22Rv1 (cell line): ENCODE measurements at regions not wholly inside any gene's neighbourhood (a gene's known extent, or its start where the extent isn't known, plus 50 kb on each side); places are given as distances from the start of the nearest gene placed in this dataset.

Source experiments
- H3K27ac ChIP-seq: fragments of 450-650 bp; 2 replicates; pipeline ENCODE4 v1.5.1; 2017
- CTCF ChIP-seq: fragments of 450-650 bp; IDR thresholded peaks from 2 replicates; pipeline ENCODE4 v1.5.1; 2017; ENCODE audit warnings: mild to moderate bottlenecking
- ZFX ChIP-seq: fragments of 450-650 bp; IDR thresholded peaks from 2 replicates; pipeline ENCODE4 v1.6.1; 2017; ENCODE audit warnings: antibody characterized with exemption, borderline replicate concordance

GRCh38 chr3:132220986-132221385 lies 96.2 kb upstream of the ACP3 start:
- TF ChIP-seq ZFX (no peak), CTCF (no peak)
- H3K27ac ChIP-seq: no peak overlapping the region

DNA sequence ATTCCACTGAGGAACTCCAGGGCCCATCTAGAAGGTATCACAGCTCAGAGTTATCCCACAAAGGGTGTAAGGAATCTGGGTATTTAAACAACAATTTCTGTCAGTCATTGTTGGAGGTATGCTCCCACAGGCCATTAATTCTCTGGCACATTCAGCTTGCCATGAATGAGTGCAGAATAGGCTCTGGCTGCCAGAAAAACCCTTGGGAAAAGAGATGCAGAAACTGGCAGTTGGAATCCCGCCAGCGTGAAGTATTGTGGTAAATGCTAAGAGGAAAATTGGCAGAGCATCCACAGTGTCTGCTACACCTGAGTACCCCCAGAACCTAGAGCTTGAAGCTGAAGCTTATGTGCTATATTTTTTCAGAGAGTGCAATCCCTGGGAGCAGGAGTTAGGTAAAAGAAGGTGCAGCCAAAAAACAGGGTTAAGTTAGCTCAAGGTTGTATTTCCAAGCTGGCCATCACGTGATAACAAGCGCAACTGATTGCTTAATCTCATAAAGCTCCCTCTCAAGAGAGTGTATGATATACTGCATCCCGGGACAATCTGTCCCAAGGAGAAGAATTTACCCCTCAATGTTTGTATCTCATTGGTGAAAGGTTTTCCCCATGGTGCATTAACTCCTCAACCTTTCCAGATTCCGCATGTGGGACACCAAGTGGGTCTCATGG lies 94.2 kb upstream of the ACP3 start:
- H3K27ac ChIP-seq: no peak overlapping the region
- TF ChIP-seq CTCF: no peak
- no peak for TF ChIP-seq ZFX

DNA sequence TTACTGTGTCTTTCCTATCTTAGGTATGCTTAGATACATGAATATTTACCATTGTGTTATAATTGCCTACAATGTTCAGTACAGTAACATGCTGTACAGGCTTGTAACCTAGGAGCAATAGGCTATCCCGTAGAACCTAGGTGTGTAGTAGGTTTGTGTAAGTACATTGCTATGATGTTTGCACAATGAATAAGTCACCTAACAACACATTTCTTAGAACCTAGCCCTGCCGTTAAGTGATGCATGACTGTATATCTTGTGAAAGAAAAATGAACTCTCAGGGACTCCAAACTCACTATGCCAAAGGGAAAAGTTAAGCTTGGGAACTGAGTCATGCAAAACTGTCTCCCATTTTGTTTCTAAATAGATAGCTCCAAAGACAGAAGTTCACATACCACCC lies 91.5 kb upstream of the ACP3 start:
- TF ChIP-seq ZFX: no peak
- H3K27ac ChIP-seq: no peak overlapping the region

DNA sequence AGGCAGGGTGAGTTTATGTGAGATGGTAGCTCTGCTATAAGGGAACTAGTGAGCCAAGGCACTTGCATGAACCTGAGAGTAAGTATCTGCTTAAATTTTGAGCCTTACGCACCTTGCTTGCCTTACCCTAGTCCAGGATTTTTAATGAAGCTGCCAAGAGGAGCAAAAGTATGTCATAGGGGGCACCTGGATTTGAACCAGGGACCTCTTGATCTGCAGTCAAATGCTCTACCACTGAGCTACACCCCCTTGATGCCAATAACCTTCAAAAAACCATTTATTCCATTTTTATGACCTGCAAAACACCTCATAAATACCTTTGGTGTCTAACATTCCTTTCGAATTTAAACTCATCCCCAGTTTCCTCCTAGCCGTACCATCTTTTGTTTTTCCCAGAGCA lies 88.3 kb upstream of the ACP3 start:
- H3K27ac ChIP-seq: no peak overlapping the region
- TF ChIP-seq ZFX (no peak), CTCF (no peak)

DNA sequence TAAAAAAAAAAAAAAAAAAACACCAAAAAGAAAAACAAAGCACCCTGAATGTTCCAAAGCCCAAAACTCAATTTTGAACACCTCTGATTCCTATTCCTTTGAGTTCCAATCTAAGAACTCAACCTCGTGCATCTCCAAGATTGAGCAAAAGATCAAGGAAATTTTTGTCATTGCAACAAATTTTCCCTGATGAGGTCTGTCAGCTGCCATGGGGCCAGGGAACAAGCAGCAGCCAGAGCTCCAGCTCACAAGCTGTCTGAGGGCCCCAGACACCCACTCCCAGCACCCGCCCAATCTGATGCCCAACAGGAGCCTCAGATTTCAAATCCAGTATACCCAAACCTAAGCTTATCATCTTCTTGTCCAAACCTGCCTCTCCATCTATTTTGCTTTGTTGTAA lies 87.6 kb upstream of the ACP3 start:
- no peak overlapping the region for H3K27ac ChIP-seq
- TF ChIP-seq ZFX (no peak), CTCF (no peak)

GRCh38 chr3:132230156-132231000 lies 86.8 kb upstream of the ACP3 start:
- no peak for TF ChIP-seq ZFX
- TF ChIP-seq CTCF: no peak
- H3K27ac ChIP-seq: no peak overlapping the region

DNA sequence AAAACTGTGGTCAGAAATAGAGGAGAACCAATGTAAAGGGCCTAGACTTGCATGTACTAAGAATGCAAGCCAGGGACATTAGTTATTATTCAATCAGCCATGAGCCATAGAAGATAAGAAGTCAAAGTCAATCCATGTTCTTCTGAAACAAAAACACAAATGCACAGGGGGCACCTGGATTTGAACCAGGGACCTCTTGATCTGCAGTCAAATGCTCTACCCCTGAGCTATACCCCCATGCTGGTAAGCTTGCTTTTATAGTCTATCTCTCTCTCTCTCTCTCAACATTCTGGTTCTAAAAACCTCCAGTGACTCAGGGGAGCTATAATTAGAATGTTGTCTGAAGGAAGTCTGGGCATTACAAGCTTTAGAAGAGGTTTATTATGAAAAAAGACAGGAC lies 85.6 kb upstream of the ACP3 start:
- TF ChIP-seq ZFX: no peak
- no peak overlapping the region for H3K27ac ChIP-seq

DNA sequence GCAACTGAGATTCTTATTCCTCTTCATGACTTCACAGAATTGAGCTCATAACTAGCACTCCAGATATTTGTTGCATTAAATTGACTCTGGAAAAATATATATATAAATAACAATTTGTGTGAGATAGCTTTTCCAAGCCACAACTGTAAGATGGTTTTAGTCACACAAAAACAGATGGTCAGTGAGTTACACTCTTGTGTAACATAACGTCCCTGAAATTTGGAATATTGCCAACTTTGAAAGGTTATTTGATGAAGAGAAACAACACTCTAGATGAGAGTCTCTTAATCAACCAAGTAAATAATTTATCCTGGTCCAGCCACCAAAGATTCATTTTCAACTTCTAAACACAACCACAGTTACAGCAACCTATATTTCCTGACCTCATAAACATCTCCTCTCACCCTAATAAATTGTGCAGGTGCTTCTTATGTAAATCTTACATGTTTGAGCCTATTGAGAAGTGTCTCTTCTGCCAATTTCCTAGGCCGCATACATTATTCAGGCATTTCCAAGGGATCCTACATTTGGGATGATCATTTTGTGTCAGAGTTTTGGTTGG lies 84.9 kb upstream of the ACP3 start:
- no peak for TF ChIP-seq CTCF
- no peak for TF ChIP-seq ZFX
- H3K27ac ChIP-seq: no peak overlapping the region
